Fibroblast of skin of back (primary cell): ENCODE measurements at regions not wholly inside any gene's neighbourhood (a gene's known extent, or its start where the extent isn't known, plus 50 kb on each side); places are given as distances from the start of the nearest gene placed in this dataset.

ENCODE experiments used
- DNase-seq: peaks from one replicate; pipeline ENCODE4 v3.0.0-alpha.2; 2013

DNA sequence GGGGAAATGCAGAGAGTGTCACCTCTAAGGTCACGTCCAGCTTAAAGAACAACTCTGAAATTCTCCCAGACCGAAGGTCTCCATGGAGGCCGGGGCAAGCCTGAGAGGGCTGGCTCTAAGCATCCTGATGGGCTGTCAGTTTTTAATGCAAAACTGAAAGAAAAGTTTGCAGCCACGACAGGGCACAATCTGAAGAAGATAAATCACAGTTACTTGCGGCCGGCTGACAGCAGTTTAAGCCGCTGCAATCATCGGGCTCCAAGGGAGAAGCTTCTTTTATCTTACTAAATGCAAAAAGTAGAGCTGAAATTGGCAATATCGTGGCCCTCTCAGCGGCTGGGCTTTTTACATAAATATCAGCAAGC lies 168.8 kb downstream of the CYLD start:
- DNase-seq = no peak

DNA sequence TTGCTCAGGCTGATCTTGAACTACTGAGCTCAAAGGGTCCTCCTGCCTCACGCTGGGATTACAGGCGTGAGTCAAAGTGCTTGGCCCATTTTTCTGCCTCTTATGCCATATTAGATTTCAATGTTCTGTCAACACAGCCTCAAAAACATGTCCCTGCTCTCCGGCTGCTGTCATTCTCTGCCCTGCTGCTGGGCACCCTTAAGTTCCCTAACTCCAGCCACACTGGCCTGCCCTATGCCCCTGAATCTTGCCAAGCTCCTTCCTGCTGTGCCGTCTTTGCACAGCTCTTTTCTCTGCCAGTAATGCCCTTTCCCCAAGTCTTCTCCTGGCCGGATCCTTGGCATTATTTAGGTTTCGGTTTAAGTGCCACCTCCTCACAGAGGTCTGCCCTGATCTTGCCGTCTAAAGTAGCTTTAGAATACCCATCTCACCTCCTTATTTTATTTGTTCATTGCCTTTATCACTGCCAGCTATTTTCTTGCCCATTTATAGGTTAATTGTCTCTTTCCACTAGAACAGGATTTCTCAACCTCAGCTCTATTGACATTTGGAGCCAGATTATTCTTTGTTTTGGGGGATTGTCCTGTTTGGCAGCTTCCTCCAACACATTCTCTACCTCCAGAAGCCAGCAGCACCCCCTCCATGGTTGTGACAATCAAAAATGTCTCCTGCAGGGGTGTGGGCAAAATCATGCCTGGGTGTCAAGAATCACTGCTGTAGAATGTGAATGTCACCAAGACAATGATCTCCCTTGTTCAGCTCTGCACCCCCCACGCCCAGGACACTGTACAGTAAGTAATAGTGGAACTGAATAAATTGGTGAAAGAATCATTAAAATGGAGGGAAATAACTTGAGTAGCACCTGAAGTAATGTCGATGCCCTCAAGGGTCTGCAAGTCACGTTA lies 168.2 kb downstream of the CYLD start:
- DNase-seq = no peak

DNA sequence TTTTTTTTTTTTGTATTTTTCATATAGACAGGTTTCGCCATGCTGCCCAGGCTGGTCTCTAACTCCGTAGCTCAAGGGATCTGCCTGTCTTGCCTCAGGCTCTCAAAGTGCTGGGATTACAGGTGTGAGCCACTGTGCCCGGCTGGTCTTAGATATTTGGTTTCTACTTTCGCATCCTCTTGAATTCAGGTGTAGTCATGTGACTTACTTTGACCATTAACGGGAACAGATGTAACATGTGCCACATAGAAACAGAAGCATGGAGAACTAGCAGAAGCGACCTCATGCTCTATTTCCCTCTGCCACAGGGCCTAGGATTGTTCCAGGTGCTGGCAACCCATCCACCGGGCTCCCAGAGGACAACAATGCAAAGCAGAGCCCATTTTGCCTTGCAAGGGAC lies 166.6 kb downstream of the CYLD start:
- DNase-seq = no peak

DNA sequence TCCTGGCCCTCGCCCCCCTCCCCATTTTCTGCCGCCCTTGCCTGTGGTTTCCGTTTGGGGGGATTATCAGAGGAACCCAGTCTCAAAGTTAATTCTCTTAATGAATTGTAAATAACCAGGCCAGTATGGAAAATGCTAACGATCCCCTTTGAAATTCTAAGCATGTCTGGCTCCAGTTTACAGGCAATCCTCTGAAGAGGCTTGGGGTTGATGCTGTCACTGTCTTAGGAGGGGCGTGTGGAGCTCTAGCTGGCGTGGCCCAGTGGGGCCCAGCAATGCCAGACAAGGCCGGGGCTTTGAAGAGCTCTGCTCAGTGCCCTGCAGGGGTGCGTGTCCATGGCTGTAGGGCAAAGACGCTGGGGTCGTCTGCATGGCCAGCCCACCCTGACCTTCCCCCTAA lies 164.6 kb downstream of the CYLD start:
- no peak for DNase-seq

DNA sequence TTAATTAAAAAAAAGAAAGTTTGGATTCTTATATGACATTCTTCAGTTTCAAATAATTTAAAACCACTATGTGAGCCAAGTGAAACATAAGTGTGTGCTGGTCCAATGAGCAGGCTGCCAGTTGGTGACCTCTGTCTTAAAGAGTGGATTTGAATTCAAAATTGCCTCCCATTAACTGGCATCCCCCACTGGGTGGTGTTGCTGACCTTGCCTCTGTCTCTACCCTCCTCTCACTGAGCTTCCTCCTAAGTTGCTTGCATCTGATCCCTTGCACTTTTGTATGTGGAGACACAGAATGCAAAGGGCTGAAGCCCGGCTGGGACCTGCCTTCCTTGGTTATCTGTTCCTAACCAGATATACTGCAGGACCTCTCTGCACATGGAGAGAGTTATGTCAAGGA lies 160.6 kb downstream of the CYLD start:
- no peak for DNase-seq

DNA sequence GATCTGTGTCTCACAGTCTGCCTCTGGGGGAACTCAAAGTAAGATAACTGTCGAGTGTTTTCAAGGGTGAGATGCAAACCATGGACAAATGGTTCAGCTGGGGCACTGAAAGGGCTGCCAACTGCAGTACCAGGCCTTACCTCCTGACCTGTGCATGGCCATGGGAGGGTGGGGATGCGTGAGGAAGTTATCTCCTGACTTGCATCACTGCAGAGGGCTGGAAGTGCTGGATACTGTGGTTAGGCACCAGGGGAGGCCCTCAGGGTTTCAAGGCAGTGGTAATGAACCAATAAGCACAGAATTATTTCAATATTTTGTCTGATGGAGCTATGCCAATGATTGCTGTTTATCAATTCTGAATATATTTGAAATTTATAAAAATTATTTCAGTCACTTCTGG lies 159.2 kb downstream of the CYLD start:
- DNase-seq = no peak

DNA sequence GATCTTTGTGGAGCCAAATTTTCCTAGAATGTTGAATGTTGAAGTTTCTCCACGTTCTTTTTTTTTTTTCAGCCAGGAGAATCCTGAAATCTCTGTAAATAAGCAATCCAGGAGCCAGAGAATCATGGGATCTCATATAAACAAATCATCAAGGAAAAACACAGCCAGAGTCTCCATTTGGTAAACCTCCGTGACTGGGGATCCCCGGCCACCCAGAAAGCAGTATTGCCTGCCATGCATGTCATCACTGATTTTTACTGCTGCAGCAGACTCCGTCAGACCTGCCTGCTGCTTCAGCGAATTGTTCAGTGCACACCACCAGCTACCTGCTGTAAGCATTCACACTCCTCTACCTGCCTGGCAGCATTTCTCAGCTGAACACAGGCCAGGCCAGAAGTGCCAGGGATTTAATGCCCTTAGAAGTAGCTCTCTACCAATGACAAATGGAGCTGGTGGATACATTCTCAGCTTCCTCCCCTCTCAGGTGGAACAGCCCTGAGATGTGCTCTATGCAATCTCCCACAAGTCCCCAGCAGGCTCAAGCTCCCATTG lies 158.6 kb downstream of the CYLD start:
- no peak for DNase-seq

DNA sequence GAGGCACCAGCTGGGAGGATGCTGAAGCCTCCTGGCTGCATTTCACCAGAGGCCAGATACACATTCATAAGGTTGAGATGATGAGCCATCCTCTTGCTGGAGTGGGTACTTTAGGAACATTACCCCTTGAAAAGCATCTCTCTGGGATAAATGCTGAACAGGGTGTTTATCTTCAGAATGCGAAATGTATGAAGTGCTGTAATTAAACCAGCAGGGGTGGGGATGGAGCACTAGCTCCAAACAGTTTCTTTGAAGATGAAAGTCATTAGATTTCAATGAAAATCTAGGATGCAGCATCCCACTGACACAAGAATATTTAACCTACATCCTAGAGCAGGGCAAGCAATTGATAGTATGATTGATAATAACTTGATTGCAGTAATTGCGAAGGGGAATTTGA lies 158.1 kb downstream of the CYLD start:
- no peak for DNase-seq

DNA sequence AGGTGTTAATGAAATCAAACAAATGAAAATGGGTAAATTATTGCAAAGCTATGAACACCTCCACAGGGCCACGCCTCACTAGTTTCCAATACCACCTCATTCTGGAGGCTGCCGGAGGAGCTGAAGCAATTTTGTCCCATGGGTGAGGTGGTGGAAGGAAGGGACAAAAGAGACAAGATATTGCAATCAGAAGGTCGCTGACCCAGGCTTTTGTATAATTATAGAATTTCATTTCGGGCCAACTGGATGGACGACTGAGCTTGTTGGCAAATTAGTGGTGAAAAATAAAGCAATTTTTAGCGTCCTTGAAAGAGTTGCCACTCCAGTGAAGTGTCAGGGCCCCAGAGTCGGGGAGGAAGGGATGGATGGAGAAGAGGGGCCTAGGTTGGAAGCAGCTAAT lies 147.9 kb downstream of the CYLD start:
- DNase-seq = no peak

DNA sequence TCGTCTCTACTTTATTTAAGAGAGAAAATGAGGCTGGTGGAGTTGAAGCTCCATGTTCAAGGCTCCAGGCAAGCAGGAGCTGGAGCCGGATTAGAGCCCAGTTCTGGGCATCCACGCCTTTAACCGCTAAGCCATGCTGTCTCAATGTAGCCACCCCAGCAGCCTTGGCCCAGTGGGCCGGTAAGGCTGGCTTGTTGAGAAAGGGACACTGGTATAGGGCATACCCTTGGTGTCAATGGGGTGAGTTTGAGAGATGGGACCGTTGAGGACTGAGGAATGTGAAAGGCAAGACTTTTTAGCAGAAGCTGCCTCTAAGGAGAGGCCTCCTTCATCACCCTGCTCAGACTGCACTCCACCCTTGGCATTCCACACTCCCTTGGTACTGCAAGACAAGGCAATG lies 147.4 kb downstream of the CYLD start:
- DNase-seq = no peak

DNA sequence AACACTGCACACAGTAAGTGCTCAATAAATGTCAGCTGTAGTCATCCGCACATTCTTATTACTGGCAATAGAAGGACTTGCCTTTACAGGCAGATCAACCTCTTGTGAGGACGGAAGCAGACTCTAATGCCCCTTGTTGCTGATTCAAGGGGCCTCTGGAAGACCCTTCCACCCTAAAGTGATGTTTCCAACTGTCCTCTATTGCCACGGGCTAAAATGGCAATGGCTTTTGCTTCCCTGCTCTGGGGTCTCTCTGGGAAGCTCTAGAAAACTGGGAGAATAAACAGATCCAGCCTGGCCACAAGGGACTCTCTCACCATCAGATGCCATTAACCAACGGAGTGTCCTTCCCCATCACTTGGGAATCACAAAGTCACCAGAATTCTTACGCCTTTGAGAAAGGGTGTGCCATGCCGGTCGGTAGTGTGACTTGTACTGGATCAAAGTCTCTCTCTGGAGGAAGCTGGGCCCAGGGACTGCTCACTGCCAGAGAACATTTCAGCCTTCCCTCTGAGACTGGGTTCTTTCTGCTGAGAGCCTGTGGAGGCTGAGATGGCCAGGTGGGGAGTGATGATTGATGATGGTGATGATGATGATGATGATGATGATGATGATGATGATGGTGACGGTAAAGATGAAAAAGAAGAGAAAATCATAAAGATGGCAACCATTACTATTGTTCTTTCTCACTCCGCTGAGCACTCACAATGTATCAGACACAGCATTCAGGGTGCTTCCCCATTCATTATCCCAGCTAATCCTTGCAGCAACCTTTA lies 146.8 kb downstream of the CYLD start:
- no peak for DNase-seq

DNA sequence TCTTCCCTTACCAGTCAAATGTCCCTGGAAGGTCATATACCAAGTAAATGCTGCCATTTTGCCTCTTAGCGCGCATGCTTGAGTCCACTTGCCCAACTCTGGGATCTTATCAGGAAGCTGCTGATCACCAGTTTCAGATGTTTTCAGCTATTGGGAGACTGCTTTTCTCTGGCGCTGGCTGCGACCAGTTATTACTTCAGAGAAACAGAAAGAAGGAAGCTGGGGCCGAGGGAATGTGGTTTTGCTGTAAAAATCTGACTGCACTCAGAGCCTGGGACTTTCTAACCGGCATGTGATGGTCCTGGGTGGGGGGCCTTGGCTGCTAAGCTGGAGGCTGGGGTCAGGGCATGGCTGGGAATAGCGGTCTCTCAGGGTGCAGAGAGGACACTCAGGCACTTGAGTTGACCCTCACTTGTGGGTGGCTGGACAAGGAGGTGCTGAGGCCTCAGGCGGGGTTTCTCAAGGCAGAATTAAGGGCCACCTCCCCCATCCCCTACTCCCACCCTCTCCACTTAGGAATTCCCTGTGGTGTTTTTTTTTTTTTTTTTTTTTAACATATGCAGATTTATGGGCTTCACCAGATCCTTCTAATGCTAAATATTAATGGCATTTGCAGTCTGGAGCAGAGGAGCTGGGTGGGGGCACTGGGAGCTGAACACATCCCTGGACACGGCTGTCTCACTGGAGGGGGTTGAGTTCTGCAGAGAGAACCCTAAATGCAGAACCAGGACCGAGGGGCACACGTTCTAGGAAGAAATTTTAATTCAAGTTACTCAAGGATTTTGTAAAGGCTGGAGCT lies 145.8 kb downstream of the CYLD start:
- DNase-seq = no peak

DNA sequence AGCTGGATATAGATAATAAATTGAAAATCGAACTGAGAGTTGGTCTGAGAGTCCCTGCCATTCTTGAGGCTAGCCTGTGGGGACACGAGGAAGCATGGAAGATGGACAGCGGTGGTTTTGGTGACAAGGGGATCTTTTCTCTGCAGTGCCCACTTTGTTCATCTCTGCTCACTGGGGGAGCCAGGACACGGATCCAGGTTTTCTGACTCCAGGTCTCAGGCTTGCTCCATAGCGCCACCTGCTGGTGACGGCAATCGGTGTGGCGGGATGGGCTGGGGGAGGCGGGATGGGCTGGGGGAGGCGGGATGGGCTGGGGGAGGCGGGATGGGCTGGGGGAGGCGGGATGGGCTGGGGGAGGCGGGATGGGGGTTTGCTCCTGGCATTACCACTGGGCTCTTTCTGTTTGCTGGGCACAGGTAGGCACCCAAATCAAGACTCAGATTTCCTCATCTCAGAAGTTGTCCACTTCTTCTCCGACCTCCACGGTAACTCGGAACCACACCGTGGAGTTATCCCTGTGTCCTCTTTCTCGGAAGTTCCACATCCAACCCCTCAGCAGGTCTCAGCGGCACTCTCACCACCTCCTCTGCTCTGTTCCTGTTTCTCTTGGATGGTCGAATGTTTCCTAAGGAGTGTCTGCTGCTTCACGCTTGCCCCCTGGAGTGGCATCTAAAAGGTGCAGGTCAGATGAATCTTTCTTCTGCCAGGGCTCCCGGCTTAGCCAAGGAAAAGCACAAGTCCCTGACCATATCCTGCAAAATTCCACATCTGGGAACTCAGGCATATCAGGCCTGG lies 142.4 kb downstream of the CYLD start:
- DNase-seq = no peak

DNA sequence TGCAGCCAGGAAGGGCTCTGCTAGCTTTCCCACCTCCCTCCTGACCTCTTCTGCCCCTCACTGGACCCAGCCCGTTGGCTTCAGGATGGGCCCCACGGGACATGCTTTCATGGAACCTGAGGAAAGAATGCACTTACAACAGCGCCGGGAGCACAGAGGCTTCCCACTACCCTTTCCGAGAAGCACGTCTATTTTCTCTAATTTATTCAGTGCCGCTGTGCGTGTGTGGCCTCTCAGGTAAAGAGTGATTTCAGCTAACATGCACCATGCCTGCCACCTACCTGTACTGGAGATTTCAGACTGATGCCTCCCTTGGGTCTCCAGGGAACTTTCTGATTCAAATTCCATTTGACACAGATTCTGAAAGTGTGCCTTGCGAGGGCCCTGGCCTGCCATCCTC lies 140.1 kb downstream of the CYLD start:
- no peak for DNase-seq

DNA sequence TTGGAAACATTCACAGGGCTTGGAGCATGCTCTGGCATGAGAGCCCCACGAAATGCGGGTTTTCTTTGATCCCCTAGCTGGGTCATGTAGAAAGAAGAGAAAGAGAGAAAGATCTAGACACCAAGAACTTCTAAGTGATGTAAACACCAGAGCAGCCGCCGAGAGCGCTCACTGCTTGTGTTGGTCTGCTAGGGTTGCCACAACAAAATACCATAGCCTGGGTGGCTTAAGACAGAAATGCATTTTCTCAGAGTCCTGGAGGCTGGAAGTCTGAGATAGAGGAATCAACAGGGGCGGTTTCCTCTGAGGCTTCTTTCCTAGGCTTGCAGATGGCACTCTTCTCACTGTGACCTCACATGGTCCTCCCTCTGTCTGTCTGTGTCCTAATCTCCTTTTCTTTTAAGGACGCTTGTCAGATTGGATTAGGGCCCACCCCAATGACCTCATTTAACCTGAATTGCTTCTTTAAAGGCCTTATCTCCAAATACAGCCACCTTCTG lies 139.5 kb downstream of the CYLD start:
- no peak for DNase-seq

DNA sequence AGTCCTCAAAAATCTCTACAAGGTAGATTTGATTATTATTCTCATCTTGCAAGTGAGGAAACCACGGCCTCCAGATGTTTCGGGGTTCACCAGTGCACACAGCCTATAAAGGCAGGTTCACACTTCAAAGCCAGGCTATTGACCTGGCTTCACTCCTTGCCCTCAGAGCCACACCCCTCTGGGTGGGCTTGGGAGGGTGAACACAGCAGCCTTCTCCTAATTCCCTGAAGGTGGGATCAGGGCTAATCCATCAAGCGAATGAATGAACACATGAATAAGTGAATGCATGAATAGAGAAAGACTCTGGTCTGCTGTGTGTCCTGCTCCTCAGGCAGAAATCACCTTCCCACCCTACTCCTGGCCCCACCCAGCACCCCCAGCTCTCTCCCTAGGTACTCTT lies 139.0 kb downstream of the CYLD start:
- DNase-seq = no peak

DNA sequence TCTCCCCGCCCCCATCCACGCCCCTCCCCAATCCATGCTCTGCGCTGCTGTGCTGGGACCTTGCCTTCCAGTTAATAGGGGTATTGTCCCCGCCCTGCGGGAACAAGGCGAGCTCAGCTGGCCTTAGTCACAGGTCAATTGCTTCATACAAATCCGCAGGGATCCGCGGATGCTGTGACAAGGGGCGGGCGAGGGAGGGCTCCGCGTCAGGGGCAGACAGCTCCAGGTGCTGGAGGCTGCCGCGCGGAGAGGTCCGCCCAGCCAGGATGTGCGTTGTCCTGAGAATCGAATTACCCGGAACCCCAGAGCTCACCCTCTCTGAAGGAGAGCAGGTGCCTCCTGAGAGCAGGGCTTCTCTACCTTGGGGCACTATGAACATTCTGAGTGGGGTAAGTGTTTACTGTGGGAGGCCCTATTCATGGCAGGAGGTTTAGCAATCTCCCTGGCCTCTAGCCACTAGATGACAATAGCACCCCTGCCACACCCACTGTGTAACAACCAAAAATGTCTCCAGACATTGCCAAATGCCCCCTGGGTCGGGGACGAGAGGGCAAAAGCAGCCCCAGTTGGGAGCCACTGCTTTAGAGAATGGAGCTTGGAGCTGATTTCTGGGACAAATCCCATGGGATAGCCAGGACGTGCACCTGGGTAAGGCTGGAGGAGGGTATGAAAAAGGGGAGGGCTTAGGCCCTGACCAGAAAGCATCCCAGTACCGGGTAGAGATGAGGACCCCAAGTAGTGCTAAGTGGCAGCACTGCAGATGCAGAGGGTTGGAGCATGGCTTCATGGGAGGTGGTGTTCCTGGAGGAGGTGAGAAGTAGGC lies 138.2 kb downstream of the CYLD start:
- no peak for DNase-seq

DNA sequence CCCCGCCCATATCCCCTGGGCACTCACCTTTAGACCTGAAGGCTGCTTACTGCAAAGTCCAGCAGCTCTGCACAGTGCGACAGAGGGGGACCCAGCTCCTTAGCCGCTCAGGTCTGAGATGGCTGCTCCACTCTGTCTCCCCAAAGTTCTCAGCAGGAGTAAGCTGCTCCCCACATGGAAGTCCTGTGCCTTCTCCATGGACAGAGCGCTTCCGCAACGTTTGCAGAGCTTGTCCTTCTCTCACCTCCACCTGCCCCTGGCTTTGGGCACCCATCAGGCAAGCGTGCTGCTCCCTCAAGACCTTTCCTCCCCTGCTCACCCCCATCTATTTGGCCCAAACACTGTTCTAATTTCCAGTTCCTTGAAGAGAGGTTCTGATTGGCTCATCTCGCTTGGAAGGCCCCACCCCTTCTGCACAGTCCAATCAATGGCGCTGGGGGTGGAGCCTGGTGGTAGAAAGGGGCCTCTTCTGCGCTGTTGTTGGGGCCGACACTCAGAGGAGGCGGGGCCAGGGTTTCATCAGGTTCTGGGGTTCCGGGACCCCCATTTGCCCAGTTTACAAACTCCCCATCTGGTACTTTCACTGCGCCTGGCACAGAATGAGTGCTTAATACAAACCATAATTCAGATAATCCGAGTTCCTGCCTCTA lies 137.2 kb downstream of the CYLD start:
- no peak for DNase-seq

DNA sequence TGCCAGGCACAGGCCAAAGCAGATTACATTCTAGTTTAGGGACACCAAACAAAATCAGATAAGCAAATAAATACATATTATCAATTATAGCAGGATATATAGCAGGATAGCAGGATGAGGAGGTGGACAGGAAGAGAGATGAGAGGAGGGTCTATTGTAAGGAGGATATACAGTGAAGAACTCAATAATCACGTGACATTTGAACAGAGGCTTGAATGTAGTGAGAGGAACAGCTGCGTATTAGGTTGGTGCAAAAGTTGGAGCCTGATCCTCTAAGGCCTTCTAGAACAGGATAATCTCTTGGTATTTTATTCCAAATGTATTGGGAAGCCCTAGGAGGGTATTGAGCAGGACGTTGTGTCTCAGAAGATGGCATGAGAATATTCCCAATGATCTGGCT lies 136.7 kb downstream of the CYLD start:
- DNase-seq = no peak

DNA sequence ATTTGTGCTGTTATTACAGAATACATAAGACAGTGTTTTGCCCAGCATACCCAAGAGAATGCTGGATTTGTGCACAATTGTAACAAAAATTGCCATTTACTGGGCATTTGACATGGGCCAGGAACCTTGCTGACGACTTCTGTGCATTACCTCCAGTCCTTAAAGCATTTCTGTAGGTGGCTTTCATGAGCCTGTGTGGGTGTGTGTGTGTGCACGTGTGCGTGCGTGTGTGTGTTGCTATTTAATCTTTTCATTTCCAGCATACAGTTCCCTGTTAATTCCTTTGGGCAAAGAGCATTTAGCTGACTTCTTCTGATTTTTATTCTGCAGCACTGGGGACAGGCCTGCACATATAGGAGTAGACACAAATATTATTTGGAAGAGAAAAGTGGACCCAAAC lies 134.4 kb downstream of the CYLD start:
- no peak for DNase-seq

DNA sequence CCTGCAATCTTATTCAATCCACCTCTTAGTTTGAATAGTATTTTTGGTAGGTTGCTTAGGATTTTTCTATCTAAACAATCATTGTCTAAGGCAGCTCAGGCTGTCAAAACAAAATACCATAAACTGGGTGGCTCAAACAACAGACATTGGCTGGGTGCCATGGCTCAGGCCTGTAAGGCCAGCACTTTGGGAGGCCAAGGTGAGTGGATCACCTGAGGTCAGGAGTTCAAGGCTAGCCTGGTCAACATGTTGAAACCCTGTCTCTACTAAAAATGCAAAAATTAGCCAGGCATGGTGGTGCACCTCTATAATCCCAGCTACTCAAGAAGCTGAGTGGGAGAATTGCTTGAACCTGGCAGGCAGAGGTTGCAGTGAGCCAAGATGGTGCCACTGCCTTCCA lies 126.7 kb downstream of the CYLD start:
- no peak for DNase-seq
